ENCODE measurements at regions not wholly inside any gene's neighbourhood (a gene's known extent, or its start where the extent isn't known, plus 50 kb on each side); places are given as distances from the start of the nearest gene placed in this dataset.

- POLR2A ChIA-PET = no interaction called here
- no peak overlapping the region for H3K4me3 ChIP-seq (ENCODE audit: low read depth, low read length)
- no peak for DNase-seq (ENCODE audit: low read depth, low spot score)
- CTCF ChIA-PET = no interaction called here
- no peak for TF ChIP-seq CTCF (IDR thresholded peaks at IDR 0.05; ENCODE audit: insufficient read depth, low read length, missing control alignments)
These were observed 617.2 kb downstream of the NR2F1-AS1 start for GRCh38 chr5:92963800-92964199.

GRCh38 chr5:92962752-92963151 is 618.3 kb downstream of the NR2F1-AS1 start:
- DNase-seq (ENCODE audit: low read depth, low spot score) = no peak
- POLR2A ChIA-PET = no interaction called here
- no peak for TF ChIP-seq CTCF (IDR thresholded peaks at IDR 0.05; ENCODE audit: insufficient read depth, low read length, missing control alignments)
- H3K4me3 ChIP-seq (ENCODE audit: low read depth, low read length) = no peak overlapping the region
- CTCF ChIA-PET = no interaction called here

GRCh38 chr5:92956886-92957285 is 624.1 kb downstream of the NR2F1-AS1 start:
- no peak overlapping the region for H3K4me3 ChIP-seq (ENCODE audit: low read depth, low read length)
- ChIA-PET CTCF (no interaction called here), POLR2A (no interaction called here)
- TF ChIP-seq CTCF (IDR thresholded peaks at IDR 0.05; ENCODE audit: insufficient read depth, low read length, missing control alignments) = no peak
- DNase-seq (ENCODE audit: low read depth, low spot score) = no peak

- no peak for TF ChIP-seq CTCF (IDR thresholded peaks at IDR 0.05; ENCODE audit: insufficient read depth, low read length, missing control alignments)
- DNase-seq (ENCODE audit: low read depth, low spot score) = no peak
- H3K4me3 ChIP-seq (ENCODE audit: low read depth, low read length) = no peak overlapping the region
- ChIA-PET CTCF (no interaction called here), POLR2A (no interaction called here)
These were observed 628.8 kb downstream of the NR2F1-AS1 start for GRCh38 chr5:92952243-92952642.

GRCh38 chr5:92951746-92952145 is 629.3 kb downstream of the NR2F1-AS1 start:
- CTCF ChIA-PET = no interaction called here
- no peak overlapping the region for H3K4me3 ChIP-seq (ENCODE audit: low read depth, low read length)
- DNase-seq (ENCODE audit: low read depth, low spot score) = no peak
- no peak for TF ChIP-seq CTCF (IDR thresholded peaks at IDR 0.05; ENCODE audit: insufficient read depth, low read length, missing control alignments)
- POLR2A ChIA-PET = no interaction called here

GRCh38 chr5:92946546-92946945 is 634.5 kb downstream of the NR2F1-AS1 start:
- no peak for TF ChIP-seq CTCF (IDR thresholded peaks at IDR 0.05; ENCODE audit: insufficient read depth, low read length, missing control alignments)
- CTCF ChIA-PET = no interaction called here
- POLR2A ChIA-PET = no interaction called here
- no peak overlapping the region for H3K4me3 ChIP-seq (ENCODE audit: low read depth, low read length)
- DNase-seq (ENCODE audit: low read depth, low spot score) = no peak

All from AG04449 (cell line).